ENCODE measurements at regions not wholly inside any gene's neighbourhood (a gene's known extent, or its start where the extent isn't known, plus 50 kb on each side); places are given as distances from the start of the nearest gene placed in this dataset.

GRCh38 chr2:120423167-120423943 lies 77.4 kb downstream of the INHBB start:
- TF ChIP-seq EZH2 (IDR thresholded peaks at IDR 0.05; ENCODE audit: borderline replicate concordance, low read length), result no peak
- TF ChIP-seq CTCF (IDR thresholded peaks at IDR 0.05; ENCODE audit: low read length), result no peak

GRCh38 chr2:120424274-120424796 lies 78.4 kb downstream of the INHBB start:
- Histone ChIP-seq H2AFZ (ENCODE audit: low read length) (no peak overlapping the region), H3K27me3 (ENCODE audit: insufficient read depth, low read length) (no peaks in the 10 kb centered on the region; the same call in 1 of the 2 replicates), H3K27ac (ENCODE audit: low read depth, low read length, poor library complexity, severe bottlenecking) (no peak overlapping the region), H3K79me2 (ENCODE audit: insufficient read depth, low read length) (no peaks in the 10 kb centered on the region), H3K9me2 (ENCODE audit: low read depth, low read length) (no peaks in the 10 kb centered on the region), H3K9ac (ENCODE audit: low read length) (no peak overlapping the region), H3K36me3 (ENCODE audit: insufficient read depth, low read length) (no peaks in the 10 kb centered on the region), H3K4me3 (ENCODE audit: low read depth, low read length, poor library complexity, severe bottlenecking) (no peak overlapping the region), H3K4me2 (ENCODE audit: low read length) (no peak overlapping the region), H4K20me1 (ENCODE audit: insufficient read depth, low read length) (no peaks in the 10 kb centered on the region), H3K9me3 (ENCODE audit: low read length) (no peaks in the 10 kb centered on the region), H3F3A (ENCODE audit: insufficient read depth, low read length) (no peaks in the 10 kb centered on the region), H3K4me1 (ENCODE audit: insufficient read depth, low read length, severe bottlenecking) (no peaks in the 10 kb centered on the region)
- no peak for TF ChIP-seq CTCF (IDR thresholded peaks at IDR 0.05; ENCODE audit: low read length)
- no peak for TF ChIP-seq EZH2 (IDR thresholded peaks at IDR 0.05; ENCODE audit: borderline replicate concordance, low read length)

More at GRCh38 chr2:120423167-120423943, 77.4 kb downstream of the INHBB start:
- Histone ChIP-seq H3K79me2 (ENCODE audit: insufficient read depth, low read length) (no peaks in the 10 kb centered on the region), H3K27me3 (ENCODE audit: insufficient read depth, low read length) (no peaks in the 10 kb centered on the region; the same call in 1 of the 2 replicates), H3K4me2 (ENCODE audit: low read length) (no peak overlapping the region), H4K20me1 (ENCODE audit: insufficient read depth, low read length) (no peaks in the 10 kb centered on the region), H3K9me3 (ENCODE audit: low read length) (no peaks in the 10 kb centered on the region), H3F3A (ENCODE audit: insufficient read depth, low read length) (no peaks in the 10 kb centered on the region), H3K36me3 (ENCODE audit: insufficient read depth, low read length) (no peaks in the 10 kb centered on the region), H3K4me3 (ENCODE audit: low read depth, low read length, poor library complexity, severe bottlenecking) (no peak overlapping the region), H3K9me2 (ENCODE audit: low read depth, low read length) (no peaks in the 10 kb centered on the region), H3K9ac (ENCODE audit: low read length) (no peak overlapping the region), H3K4me1 (ENCODE audit: insufficient read depth, low read length, severe bottlenecking) (no peaks in the 10 kb centered on the region), H2AFZ (ENCODE audit: low read length) (no peak overlapping the region), H3K27ac (ENCODE audit: low read depth, low read length, poor library complexity, severe bottlenecking) (no peak overlapping the region)

GRCh38 chr2:120425014-120425413 lies 79.1 kb downstream of the INHBB start:
- no peaks in the 10 kb centered on the region for H3K79me2 ChIP-seq (ENCODE audit: insufficient read depth, low read length)
- TF ChIP-seq CTCF (IDR thresholded peaks at IDR 0.05; ENCODE audit: low read length), result no peak
- TF ChIP-seq EZH2 (IDR thresholded peaks at IDR 0.05; ENCODE audit: borderline replicate concordance, low read length), result no peak
- no peak overlapping the region for H3K4me2 ChIP-seq (ENCODE audit: low read length)
- no peak overlapping the region for H3K27ac ChIP-seq (ENCODE audit: low read depth, low read length, poor library complexity, severe bottlenecking)
- H3K4me1 ChIP-seq (ENCODE audit: insufficient read depth, low read length, severe bottlenecking), result no peaks in the 10 kb centered on the region
- no peaks in the 10 kb centered on the region for H3K36me3 ChIP-seq (ENCODE audit: insufficient read depth, low read length)
- H4K20me1 ChIP-seq (ENCODE audit: insufficient read depth, low read length), result no peaks in the 10 kb centered on the region
- H3K9ac ChIP-seq (ENCODE audit: low read length), result no peak overlapping the region
- no peaks in the 10 kb centered on the region; the same call in 1 of the 2 replicates for H3K27me3 ChIP-seq (ENCODE audit: insufficient read depth, low read length)
- H2AFZ ChIP-seq (ENCODE audit: low read length), result no peak overlapping the region
- no peaks in the 10 kb centered on the region for H3K9me2 ChIP-seq (ENCODE audit: low read depth, low read length)
- no peak overlapping the region for H3K4me3 ChIP-seq (ENCODE audit: low read depth, low read length, poor library complexity, severe bottlenecking)
- no peaks in the 10 kb centered on the region for H3K9me3 ChIP-seq (ENCODE audit: low read length)
- H3F3A ChIP-seq (ENCODE audit: insufficient read depth, low read length), result no peaks in the 10 kb centered on the region

Measured in OCI-LY1 (cell line).